Testis (tissue), 2 donors: ENCODE measurements at regions not wholly inside any gene's neighbourhood (a gene's known extent, or its start where the extent isn't known, plus 50 kb on each side); places are given as distances from the start of the nearest gene placed in this dataset.

Experiments used
- POLR2A ChIP-seq: fragments of 450-650 bp; IDR thresholded peaks from one replicate; pipeline ENCODE4 v1.6.1; 2017; ENCODE audit warnings: antibody characterized with exemption, mild to moderate bottlenecking, moderate library complexity
- TF ChIP-seq, protein P1 (sequence below), 3 experiments: fragments of 450-650 bp in 2 of 3; fragments of 200-600 bp in 1 of 3; sonication (generic) in 1 of 3; IDR thresholded peaks; one replicate each; pipeline ENCODE4 v1.5.1; 2016 to 2019; ENCODE audit warnings: antibody characterized with exemption in 3 of 3, mild to moderate bottlenecking in 2 of 3, moderate library complexity in 1 of 3

DNA sequence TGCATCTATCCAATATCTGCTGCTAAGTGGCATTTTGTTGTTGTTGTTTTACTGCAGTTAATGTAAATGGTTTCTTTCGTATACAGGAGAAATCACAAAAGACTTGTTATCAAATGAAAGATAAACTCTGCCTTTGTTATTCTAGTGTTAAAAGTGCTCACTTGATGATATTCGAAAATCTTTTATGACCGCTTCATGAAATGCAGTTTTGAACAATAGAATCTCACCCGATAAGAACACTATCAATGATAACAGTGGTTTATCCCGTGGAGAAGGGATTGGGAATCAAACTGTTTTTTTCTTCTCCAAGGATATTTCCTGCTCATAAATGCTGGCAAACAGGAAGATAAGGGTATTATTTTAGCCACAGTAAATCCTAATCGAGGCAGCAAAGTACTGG, 1366.3 kb downstream of the OLFM4 start:
- no peak for TF ChIP-seq POLR2A
- TF ChIP-seq, protein P1, sequence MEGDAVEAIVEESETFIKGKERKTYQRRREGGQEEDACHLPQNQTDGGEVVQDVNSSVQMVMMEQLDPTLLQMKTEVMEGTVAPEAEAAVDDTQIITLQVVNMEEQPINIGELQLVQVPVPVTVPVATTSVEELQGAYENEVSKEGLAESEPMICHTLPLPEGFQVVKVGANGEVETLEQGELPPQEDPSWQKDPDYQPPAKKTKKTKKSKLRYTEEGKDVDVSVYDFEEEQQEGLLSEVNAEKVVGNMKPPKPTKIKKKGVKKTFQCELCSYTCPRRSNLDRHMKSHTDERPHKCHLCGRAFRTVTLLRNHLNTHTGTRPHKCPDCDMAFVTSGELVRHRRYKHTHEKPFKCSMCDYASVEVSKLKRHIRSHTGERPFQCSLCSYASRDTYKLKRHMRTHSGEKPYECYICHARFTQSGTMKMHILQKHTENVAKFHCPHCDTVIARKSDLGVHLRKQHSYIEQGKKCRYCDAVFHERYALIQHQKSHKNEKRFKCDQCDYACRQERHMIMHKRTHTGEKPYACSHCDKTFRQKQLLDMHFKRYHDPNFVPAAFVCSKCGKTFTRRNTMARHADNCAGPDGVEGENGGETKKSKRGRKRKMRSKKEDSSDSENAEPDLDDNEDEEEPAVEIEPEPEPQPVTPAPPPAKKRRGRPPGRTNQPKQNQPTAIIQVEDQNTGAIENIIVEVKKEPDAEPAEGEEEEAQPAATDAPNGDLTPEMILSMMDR (IDR thresholded peaks at IDR 0.05): no peak
